ENCODE measurements at regions not wholly inside any gene's neighbourhood (a gene's known extent, or its start where the extent isn't known, plus 50 kb on each side); places are given as distances from the start of the nearest gene placed in this dataset.

DNA sequence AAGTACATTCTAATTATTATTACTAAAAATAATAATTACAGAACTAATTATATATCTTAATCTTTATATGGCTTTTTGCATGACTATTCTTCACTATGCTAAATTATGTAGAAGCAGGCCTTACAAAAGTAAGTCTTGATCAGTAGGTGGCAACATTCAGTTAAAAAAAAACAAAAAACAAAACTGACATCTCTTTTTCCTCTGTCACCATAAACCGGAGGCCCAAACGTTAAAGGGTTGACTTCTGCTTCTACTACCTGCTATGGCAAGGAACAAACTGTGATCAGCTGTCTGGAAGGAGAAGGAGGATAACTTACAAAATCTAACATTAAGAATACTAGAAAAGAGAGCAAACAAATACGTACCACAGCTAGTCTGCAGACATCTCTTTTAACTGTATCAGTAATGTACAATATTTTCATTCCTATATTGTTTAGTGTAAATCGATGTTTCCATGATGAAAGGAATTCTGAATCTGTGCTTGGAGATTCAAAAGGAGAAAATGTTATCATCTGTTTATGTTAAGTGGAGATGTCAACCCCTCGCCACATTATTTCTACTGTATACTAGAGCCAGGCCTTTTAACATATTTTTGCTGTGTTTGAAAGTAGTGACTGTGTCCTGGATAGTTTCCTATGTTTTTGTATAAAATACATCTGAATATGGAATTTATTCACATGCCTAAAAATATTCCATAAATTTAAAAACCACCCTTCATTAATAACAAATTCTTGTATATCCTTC lies 1525.4 kb downstream of the SLITRK1 start:
- TF ChIP-seq, protein P1, sequence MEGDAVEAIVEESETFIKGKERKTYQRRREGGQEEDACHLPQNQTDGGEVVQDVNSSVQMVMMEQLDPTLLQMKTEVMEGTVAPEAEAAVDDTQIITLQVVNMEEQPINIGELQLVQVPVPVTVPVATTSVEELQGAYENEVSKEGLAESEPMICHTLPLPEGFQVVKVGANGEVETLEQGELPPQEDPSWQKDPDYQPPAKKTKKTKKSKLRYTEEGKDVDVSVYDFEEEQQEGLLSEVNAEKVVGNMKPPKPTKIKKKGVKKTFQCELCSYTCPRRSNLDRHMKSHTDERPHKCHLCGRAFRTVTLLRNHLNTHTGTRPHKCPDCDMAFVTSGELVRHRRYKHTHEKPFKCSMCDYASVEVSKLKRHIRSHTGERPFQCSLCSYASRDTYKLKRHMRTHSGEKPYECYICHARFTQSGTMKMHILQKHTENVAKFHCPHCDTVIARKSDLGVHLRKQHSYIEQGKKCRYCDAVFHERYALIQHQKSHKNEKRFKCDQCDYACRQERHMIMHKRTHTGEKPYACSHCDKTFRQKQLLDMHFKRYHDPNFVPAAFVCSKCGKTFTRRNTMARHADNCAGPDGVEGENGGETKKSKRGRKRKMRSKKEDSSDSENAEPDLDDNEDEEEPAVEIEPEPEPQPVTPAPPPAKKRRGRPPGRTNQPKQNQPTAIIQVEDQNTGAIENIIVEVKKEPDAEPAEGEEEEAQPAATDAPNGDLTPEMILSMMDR (conservative IDR thresholded peaks at IDR 0.05; ENCODE audit: low read depth, low read length): no peak
- TF ChIP-seq CHD1 (IDR thresholded peaks at IDR 0.05; ENCODE audit: low read depth, low read length) (no peak), SMC3 (IDR thresholded peaks at IDR 0.05; ENCODE audit: low read depth, low read length) (no peak), POLR2A (IDR thresholded peaks at IDR 0.05; ENCODE audit: low read depth, low read length) (no peak), MAZ (IDR thresholded peaks at IDR 0.05; ENCODE audit: borderline replicate concordance, low read depth, low read length) (no peak), RFX5 (IDR thresholded peaks at IDR 0.05; ENCODE audit: low read depth, low read length) (no peak), CEBPB (IDR thresholded peaks at IDR 0.05; ENCODE audit: low read depth, low read length) (no peak)
- TF ChIP-seq, protein P2, sequence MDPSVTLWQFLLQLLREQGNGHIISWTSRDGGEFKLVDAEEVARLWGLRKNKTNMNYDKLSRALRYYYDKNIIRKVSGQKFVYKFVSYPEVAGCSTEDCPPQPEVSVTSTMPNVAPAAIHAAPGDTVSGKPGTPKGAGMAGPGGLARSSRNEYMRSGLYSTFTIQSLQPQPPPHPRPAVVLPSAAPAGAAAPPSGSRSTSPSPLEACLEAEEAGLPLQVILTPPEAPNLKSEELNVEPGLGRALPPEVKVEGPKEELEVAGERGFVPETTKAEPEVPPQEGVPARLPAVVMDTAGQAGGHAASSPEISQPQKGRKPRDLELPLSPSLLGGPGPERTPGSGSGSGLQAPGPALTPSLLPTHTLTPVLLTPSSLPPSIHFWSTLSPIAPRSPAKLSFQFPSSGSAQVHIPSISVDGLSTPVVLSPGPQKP (IDR thresholded peaks at IDR 0.05; ENCODE audit: borderline replicate concordance, low read depth, low read length): no peak
- TF ChIP-seq, protein P3, sequence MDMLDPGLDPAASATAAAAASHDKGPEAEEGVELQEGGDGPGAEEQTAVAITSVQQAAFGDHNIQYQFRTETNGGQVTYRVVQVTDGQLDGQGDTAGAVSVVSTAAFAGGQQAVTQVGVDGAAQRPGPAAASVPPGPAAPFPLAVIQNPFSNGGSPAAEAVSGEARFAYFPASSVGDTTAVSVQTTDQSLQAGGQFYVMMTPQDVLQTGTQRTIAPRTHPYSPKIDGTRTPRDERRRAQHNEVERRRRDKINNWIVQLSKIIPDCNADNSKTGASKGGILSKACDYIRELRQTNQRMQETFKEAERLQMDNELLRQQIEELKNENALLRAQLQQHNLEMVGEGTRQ (IDR thresholded peaks at IDR 0.05; ENCODE audit: low read depth, low read length): no peak

Data from IMR-90 (cell line).